Choroid plexus epithelial cell (primary cell): ENCODE measurements at regions not wholly inside any gene's neighbourhood (a gene's known extent, or its start where the extent isn't known, plus 50 kb on each side); places are given as distances from the start of the nearest gene placed in this dataset.
A peak's percentile ranks its signal among the peaks of the same experiment; 100 is the strongest.

Source experiments
- DNase-seq: peaks from one replicate; pipeline ENCODE4 v3.0.0-alpha.2; 2010; ENCODE audit warnings: low read depth
- H3K4me3 ChIP-seq: 2 replicates; pipeline ENCODE4 v1.5.1; 2011; ENCODE audit warnings: low read depth, mild to moderate bottlenecking, control low read depth, low read length, moderate library complexity
- TF ChIP-seq, protein P1 (sequence below): conservative IDR thresholded peaks from 2 replicates; pipeline ENCODE4 v1.5.1; 2011; ENCODE audit warnings: low read depth, mild to moderate bottlenecking, control low read depth, inconsistent platforms, low read length, moderate library complexity

DNA sequence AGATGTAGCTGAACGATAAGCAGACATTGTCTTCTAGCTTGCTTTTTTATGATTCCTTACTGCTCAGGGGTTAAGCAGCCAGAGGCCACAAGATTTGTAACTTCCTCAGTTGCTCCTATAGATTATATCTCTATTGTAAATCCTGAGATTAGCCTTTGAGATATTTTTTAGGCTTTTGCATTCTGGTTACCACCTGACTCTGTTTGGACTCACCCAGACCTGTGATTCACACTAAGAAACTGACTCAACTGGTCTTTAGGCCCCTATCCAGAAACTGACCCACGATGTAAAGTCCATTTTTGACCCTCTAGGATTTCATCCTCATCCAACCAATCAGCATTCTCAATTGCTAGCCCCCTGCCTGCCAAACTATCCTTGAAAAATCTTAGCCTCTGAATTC, 194.4 kb downstream of the RASSF9 start:
- DNase-seq, result no peak
- TF ChIP-seq, protein P1, sequence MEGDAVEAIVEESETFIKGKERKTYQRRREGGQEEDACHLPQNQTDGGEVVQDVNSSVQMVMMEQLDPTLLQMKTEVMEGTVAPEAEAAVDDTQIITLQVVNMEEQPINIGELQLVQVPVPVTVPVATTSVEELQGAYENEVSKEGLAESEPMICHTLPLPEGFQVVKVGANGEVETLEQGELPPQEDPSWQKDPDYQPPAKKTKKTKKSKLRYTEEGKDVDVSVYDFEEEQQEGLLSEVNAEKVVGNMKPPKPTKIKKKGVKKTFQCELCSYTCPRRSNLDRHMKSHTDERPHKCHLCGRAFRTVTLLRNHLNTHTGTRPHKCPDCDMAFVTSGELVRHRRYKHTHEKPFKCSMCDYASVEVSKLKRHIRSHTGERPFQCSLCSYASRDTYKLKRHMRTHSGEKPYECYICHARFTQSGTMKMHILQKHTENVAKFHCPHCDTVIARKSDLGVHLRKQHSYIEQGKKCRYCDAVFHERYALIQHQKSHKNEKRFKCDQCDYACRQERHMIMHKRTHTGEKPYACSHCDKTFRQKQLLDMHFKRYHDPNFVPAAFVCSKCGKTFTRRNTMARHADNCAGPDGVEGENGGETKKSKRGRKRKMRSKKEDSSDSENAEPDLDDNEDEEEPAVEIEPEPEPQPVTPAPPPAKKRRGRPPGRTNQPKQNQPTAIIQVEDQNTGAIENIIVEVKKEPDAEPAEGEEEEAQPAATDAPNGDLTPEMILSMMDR, result no peak
- H3K4me3 ChIP-seq, result no peak overlapping the region

DNA sequence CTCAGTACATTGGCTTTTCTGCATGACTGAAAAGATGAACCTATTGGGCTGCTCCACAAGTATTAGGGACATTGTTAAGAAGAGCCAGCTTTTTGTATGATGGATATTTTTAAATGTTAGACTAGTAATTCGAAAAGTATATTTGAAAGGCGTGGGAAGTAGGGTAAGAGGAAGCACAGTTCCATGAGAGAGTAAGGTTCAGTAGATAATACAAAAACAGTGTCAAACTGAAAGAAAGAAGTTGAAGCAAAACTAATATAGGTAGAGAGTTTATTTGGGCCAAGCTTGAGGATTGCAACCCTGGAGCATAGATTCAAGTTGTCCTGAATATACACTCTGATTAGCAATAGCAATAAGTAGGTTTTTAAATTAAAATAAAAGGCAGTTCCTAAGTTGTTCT, 193.9 kb downstream of the RASSF9 start:
- no peak for DNase-seq
- no peak overlapping the region for H3K4me3 ChIP-seq
- TF ChIP-seq, protein P1, result no peak

DNA sequence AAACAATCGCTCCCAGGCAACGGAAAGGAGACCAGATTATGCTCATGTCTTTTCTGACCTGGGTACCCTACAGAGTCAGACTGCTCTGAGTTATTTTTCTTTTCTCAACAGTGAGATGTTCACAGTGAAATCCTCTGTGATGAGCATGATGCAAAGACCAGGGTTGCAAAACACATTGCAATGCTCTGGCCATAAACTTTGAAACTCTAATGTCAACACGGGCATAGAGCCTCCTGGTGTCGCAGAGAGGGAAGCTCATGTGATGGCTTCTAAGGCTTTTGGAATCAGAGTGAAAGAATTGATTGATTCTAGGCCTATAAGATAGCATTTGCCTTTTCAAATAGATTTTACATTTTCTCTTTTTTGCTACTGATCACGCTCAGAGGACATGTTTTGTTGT, 193.4 kb downstream of the RASSF9 start:
- no peak overlapping the region for H3K4me3 ChIP-seq
- peak; percentile 93 for DNase-seq
- TF ChIP-seq, protein P1, result peak; percentile 87

DNA sequence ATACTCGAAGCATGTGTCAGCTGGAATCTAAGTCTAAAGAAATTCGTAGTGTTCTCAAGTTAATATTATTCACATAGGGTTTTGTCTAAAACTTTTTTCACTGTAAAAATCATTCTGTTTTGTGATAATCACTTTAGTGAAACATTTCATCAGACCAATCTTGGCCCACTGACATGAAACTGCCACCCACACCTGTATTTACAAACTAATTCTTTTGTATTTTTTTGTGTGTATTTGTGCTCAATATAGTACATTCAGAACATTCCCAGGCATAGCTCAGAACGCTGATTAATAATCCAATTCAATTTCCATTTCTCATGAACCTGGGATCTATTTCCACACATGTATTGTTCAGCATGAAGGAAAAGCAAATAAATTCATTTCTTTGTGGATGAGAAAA, 191.7 kb downstream of the RASSF9 start:
- no peak overlapping the region for H3K4me3 ChIP-seq
- TF ChIP-seq, protein P1, result no peak
- no peak for DNase-seq

DNA sequence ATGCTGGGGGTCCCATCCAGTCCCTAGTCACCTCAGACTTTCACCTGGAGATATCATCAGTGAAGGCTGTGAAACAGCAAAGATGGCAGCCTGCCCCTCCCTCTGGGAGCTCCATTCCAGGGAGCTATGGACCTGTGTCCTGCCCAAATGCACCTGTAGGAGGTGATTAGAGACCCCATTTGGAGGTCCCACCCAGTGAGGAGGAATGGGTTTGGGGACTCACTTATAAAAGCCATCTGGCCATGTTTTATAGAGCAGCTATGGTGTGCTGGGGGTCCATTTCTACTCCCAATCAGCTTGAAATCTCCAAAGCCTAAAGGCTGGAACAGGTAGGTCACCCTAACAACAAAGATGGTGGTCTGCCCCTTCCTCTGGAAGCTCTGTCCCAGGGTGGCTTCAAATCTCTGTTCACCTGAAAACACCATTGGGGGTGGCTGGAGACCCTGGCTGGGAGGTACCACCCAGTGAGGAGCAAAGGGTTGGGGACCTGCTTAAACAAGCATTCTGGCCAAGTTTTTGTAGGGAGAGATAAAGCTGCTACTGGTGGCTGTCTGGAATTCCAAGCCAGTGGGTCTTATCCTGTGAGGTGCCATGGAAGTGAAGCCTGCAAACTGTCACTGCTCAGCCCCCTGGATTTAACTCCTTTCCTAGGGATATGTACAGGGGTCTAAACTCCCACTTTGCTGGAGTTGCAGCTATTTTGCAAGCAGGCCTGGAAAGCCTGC, 182.3 kb downstream of the RASSF9 start:
- DNase-seq, result no peak
- TF ChIP-seq, protein P1, result no peak
- no peak overlapping the region for H3K4me3 ChIP-seq

DNA sequence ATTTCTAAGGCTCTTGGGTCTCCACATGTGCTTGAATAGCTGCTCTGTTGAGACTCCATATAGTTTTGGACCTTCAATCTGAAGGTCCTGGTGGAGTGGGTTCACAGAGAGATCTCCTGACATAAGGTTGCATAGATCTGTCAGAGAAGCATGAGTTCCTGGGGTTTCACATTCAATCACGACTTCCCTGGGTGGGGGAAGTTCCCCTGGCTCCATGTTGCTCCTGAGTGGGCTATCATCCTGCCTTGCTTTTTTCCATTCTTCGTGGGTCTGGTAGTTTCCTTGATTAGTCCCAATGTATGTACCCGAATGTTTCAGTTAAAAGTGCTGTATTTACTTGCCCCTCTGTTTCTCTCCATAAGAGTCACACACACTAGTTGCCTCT, 181.8 kb downstream of the RASSF9 start:
- H3K4me3 ChIP-seq, result no peak overlapping the region
- DNase-seq, result no peak
- TF ChIP-seq, protein P1, result no peak

DNA sequence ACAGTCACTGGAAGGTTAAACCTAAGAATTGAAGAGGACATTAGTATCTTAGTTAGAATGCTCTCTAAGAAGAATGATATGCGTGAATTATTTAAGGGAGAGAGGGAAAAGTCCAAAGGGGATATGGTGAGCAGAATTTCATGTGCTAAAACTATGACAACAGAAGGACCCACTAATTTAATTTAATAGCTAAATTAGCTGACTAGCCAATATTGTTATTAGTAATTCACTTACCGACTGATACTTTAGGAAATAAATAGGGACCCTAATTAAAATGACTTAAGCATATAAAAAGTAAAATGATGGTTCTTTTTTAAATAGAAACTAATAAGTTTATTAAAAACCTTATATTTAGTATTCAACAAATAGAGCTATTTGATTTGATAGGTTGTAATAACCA, 179.6 kb downstream of the RASSF9 start:
- no peak overlapping the region for H3K4me3 ChIP-seq
- TF ChIP-seq, protein P1, result no peak
- no peak for DNase-seq
